HG02840 (cell line): ENCODE measurements at regions not wholly inside any gene's neighbourhood (a gene's known extent, or its start where the extent isn't known, plus 50 kb on each side); places are given as distances from the start of the nearest gene placed in this dataset.

Experiments
- ATAC-seq: cut with Tn5 transposase; IDR thresholded peaks from one replicate; pipeline ENCODE4 v1.9.1; 2021; ENCODE audit warnings: mild to moderate bottlenecking, moderate library complexity, moderate number of reproducible peaks; ENCODE audit not compliant: unreplicated experiment, low FRiP score

DNA sequence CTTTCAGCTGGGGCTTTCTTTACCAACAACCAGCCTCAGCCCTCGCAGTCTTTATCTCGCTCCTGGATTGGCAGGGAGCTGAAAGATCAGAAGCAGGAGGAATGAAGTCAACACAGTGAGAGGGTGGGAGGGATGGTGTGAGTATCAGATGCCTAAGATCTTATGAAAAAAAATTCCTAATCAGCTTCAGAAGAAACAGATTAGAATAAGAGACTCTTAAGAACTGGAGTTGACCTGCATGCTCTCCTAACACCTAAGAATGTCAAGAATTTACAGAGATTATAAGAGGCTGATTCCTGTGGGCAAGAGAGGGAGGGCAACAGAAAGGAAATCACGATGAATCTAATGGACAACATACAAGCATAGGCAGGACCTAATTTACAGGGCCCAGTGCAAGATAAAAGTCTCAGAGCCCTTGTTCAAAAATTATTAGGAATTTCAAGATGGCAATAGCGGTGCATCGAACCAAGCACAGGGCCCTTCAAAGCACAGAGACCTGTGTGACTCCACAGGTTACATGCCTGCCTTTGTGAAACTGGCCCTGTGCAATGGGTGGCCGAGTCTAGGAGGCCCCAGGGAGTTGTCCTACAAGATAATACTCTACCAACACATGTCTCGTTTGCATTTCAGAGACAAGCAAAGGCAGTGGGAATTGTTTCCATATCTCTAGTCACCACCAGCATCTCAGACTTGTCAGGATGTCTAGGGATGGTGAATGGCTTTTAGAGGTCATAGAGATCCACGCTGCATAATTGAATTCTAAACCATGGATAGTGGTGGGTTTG is 65.3 kb upstream of the PPP2R5A start:
- no peak for ATAC-seq

DNA sequence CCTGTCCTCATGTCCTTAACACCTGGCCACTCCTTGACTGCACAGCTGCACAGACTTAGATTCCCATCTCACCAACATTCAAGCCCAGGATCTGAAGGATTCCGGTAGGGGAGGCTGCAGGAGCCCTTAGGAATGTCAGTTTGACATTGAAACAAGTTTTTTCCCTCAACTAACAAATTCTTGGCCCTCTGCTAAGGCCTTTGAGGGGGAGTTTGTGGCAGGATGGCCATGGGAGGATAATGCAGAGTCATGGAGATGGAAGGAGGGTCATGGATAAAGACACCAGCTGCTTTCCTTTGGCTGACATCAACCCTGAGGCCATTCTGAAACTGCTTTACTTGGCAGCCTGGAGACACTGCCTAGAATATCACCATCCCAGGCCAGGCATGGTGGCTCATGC is 63.4 kb upstream of the PPP2R5A start:
- ATAC-seq = no peak

DNA sequence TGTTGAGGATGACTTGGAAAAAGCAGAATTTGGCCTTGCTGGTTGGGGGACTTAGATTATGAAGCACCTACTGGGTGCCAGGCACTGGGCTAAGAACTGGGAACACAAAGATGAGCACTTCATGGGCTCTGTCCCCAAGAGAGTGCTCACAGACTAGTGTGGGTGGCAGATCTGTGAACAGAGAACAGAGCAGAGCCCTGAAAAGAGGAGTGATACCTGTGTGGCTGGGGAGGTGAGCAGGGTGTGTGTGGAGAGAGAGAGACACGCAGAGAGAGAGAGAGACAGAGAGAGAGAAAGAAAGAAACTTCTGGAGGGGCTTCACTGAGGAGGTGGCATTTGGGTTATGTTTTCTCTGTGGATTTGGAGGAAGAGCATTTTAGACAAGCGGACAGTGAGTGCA is 61.1 kb upstream of the PPP2R5A start:
- no peak for ATAC-seq

DNA sequence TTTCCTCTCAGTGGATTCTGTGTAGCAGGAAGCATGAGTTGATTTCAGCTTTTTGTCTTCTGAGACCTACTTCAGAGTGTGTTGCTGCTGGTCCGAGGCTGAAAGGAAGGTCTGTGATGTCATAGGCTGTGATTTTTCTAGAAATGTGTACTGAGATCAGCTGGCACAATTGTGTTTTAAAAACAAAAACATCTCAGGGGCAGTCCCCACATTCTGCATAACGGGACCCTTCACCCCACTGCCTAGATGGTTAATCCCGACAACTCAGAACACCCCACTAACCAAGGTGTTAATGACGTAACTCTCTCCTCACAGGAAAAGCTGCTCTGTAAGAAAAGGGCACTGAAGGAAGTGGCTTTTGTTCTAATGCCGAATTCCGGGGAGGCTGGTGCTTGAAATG is 59.8 kb upstream of the PPP2R5A start:
- ATAC-seq = no peak

DNA sequence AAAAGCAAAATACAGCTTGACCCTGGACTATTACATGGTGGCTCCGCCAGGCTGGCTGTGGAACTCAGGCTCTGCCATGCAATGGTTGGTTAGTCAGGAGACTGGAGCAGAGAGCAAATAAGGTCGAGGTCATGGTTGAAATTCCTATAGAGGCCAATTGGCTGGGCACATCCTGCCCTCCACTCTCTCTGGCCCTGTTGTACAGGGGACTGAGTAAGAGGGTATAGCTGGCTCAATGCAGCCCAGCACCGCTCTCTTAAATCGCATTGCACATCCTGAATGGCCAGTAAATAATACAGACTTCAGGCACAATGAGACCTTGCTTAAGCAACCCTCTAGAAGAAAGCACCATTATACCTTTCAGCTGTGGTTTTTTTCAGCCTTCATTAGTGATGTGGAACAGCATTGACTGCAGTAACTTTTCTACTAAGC is 59.3 kb upstream of the PPP2R5A start:
- ATAC-seq = no peak

DNA sequence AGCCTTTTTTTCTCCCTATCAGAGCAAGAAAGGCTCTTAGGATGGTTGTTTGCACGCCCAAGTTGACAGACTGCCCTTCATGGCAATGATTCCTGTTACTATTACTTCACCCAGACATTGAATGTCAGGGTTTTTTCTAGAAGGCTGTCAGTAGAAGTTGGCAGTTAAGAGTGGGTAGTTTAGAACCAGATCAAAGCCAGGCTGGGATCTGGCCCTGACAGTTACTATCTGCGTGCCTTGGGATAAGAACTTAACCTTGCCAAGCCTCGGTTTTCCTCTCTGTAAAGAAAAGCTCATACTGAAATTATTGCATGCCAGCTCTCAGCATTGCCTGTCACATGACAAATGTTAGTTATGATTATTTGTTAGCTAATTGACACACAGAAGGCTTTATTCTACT is 58.7 kb upstream of the PPP2R5A start:
- ATAC-seq = no peak

DNA sequence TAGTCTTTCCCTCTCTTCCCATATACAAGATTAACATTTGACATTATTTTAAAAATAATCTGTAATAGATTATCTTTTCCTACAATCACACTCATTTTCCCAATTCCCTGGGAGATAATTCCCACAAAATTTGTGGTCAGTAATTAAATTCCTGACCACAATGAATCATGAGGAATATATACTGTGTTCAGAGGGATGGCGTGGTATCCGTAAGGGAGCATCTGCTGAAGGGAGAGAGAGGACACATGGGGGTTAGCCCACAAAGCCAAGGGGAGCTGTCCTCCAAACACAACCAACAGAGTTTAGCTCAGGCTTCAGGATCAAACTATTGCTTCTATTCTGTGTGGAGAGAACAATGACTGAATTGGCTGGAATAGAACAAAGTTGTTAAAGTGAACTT is 57.1 kb upstream of the PPP2R5A start:
- ATAC-seq = no peak

DNA sequence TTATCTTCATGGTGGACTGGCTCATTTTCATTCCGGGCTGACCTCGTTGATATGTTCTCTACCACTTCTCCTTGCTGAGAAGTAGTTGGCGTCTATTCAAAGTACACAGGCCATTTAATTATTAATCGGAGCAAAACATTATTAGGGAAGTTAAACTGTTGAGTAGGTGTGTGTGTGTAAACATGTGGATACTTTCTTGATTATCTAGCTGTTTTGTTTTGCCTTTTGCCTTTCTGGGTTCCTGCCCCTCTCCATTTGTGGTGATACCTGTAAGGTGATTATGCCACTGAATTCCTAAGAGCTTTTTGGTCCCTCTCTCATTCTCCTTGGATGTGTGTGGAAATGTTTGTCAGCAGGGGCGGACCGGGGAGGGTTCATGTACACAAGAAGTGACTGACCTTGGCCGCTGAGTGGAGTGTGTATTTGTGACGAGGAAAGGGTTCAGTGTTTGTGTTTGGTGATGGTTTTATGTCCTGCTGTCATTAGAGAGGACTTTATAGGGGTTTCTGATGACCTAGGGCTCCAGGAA is 56.6 kb upstream of the PPP2R5A start:
- no peak for ATAC-seq

DNA sequence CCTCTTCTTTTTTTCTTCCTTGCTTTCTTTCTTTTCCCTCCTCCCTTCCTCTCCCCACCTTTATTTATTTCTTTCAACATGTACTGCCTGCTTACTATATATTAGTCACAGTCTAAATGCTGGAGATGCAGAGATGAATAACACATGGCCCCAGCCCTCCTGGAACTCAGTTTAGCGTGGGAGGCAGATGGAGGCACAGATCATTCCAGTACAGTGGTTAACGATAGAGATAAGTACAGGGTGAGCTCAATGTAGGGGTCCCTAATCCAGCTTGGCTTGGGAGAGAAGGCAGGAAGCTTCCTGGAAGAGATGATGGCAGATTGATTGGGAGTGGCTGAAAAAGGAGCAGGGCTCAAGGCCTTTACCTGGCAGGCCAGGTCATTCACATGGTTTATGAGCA is 55.6 kb upstream of the PPP2R5A start:
- ATAC-seq = no peak

DNA sequence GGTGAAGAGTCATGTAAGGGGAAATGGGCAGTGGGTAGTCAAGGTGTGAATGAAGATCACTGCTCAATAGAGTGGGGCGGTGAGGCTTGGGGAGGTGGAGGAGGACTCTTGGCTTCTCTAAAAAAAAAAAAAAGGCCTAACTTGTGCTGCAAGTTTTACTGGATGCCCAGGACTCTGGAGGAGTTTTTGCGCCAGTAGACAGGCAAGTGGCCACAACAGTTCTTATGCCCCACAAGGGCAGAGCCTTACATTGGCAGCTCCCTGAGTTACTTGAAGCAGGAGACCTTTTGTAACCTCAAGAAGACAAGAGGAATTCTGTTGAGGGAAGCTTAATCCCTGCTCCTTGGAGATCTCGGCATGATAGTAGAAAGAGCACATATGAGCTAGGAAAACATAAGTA is 54.9 kb upstream of the PPP2R5A start:
- no peak for ATAC-seq

DNA sequence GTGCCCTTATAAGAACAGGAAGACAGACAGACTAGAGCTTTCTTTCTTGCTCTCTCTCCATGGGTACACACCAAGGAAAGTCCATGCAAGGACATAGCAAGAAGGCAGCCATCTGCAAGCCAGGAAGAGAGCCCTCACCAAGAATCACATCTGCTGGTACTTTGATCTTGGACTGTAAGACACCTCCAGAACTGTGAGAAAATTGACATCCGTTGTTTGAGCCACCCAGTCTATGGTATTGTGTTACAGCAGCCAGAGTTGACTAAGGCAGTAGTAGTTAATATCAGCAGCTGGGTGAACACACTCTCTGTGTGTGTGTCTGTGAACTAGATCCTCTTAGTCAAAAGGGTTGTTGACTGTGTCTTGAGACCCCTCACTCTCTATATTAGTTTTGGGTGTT is 53.8 kb upstream of the PPP2R5A start:
- ATAC-seq = no peak

DNA sequence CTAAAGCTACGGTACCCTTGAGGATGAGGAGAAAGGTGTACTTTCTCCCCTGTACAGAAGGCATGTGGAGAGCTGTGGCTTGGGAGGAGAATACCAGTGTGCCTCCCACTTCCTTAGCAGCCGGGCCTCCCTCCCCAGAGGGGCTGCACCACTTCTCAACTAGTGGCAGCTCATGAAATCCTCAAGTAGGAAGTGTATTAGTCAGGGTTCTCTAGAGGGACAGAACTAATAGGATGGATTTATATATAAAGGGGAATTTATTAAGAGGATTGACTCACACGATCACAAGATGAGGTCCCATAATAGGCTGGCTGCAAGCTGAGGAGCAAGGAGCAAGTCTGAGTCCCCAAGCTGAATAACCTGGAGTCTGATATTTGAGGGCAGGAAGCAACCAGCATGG is 53.1 kb upstream of the PPP2R5A start:
- no peak for ATAC-seq

DNA sequence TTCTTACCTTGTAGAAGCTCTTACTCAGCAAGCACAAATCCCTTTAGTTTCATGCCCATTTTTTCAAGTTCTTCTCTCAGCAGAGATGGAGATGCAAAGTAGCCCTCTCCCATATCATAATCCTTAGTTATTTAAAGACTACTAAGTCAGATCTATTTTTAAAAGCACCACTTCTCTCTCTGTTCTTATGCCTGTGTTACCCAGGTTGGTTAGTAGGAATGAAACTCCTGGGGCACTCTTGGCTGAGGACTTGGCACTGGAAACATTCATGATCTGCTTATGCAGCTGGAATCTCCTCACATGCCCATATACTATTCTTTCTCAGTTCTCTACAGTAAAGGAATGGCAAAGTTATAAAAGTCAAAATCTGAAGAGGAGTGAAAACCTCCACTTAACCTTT is 51.9 kb upstream of the PPP2R5A start:
- ATAC-seq = no peak

DNA sequence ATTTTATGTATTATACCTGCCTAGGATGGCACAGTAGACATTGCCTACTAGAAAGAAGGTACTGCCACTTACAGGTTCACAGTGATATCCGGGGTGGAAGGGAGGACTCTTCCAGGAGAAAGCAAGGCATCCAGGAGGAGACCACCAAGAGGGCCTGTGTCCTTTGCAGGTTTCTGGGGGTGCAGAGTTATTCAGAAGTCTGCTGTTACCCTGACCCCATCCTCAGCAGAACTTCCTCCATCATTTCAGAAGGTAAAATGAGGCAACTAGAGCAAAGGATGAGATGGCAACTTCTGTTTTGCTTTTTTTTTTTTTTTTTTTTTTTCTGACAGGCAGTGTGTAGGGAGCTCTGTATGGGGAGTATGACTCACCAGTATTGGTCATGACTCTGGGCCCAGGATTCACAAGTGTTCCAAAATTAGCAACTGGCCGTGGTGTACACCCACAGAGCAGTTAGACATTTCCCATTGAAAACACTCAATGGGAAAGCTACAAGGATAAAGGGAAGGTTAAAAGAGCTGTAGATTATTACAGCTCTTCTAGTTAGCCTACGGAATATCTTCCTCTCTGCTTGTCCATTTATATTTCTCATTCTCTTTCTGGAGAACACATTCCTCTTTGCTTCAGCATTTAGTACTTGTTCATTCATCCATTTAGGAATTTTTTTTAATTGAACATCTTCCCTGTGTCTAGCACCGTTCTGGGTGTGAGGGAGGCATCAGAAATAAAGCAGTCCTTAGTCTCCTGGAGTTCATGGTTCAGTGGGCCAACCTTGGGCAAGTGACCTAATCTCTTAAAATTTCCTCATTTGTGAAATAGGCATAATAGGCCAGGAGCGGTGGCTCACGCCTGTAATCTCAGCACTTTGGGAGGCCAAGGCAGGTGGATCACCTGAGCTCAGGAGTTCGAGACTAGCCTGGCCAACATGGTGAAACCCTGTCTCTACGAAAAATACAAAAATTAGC is 50.5 kb upstream of the PPP2R5A start:
- ATAC-seq = no peak
